Natural killer cell (primary cell): ENCODE measurements at regions not wholly inside any gene's neighbourhood (a gene's known extent, or its start where the extent isn't known, plus 50 kb on each side); places are given as distances from the start of the nearest gene placed in this dataset.

ENCODE experiments used
- ATAC-seq, 3 donors: fragments of 150-1000 bp in 2 of 3; fragments of 200-7000 bp in 1 of 3; cut with Tn5 transposase; 1 replicate in 1 of 3; 2 replicates in 2 of 3; pipeline ENCODE4 v1.10.0; 2021; ENCODE audit warnings: mild to moderate bottlenecking in 2 of 3, moderate library complexity in 2 of 3
- DNase-seq, 2 donors: peaks; one replicate each; pipeline versions ENCODE4 v3.0.0 to v3.0.0-alpha.2; 2013 to 2021; ENCODE audit warnings: mixed read lengths in 1 of 2
- H3K27ac ChIP-seq: one replicate; pipeline ENCODE4 v1.5.1; 2013; ENCODE audit warnings: mild to moderate bottlenecking, low read length
- H3K27me3 ChIP-seq: one replicate; pipeline ENCODE4 v1.6.1; 2013; ENCODE audit warnings: low read length; ENCODE audit not compliant: control insufficient read depth, insufficient read depth
- H3K36me3 ChIP-seq: one replicate; pipeline ENCODE4 v1.6.1; 2013; ENCODE audit warnings: low read length; ENCODE audit not compliant: control insufficient read depth, insufficient read depth
- H3K4me1 ChIP-seq: one replicate; pipeline ENCODE4 v1.6.1; 2013; ENCODE audit warnings: low read length; ENCODE audit not compliant: control insufficient read depth, insufficient read depth
- H3K4me3 ChIP-seq: one replicate; pipeline ENCODE4 v1.5.1; 2013; ENCODE audit warnings: low read length
- H3K9me3 ChIP-seq: one replicate; pipeline ENCODE4 v1.6.1; 2013; ENCODE audit warnings: low read length; ENCODE audit not compliant: control insufficient read depth, insufficient read depth
- H3K27ac Mint-ChIP-seq, 2 donors: one replicate each; pipeline ENCODE4 v1.8.0; 2022; ENCODE audit warnings: mild to moderate bottlenecking in 2 of 2, mixed read lengths in 2 of 2, moderate library complexity in 1 of 2
- H3K27me3 Mint-ChIP-seq, 2 donors: one replicate each; pipeline ENCODE4 v1.8.0; 2022; ENCODE audit warnings: low read depth in 2 of 2, mixed read lengths in 2 of 2
- H3K36me3 Mint-ChIP-seq: one replicate; pipeline ENCODE4 v1.8.0; 2022; ENCODE audit warnings: mixed read lengths
- H3K4me1 Mint-ChIP-seq, 2 donors: one replicate each; pipeline ENCODE4 v1.8.0; 2022; ENCODE audit warnings: mixed read lengths in 2 of 2
- H3K4me3 Mint-ChIP-seq: one replicate; pipeline ENCODE4 v1.8.0; 2022; ENCODE audit warnings: mild to moderate bottlenecking, moderate library complexity, mixed read lengths
- H3K9me3 Mint-ChIP-seq, 2 donors: one replicate each; pipeline ENCODE4 v1.8.0; 2022; ENCODE audit warnings: mixed read lengths in 2 of 2
- WGBS: methylation state at CpG from one replicate; pipeline ENCODE4 v1.1.7; 2013; ENCODE audit warnings: missing lambda C conversion rate; ENCODE audit not compliant: insufficient coverage; 5-methylcytosine and 5-hydroxymethylcytosine counted together
- intact Hi-C: fragments of 100-400 bp; cut with micrococcal nuclease; formaldehyde crosslinking; loops from one replicate; pipeline ENCODE4 v1.14.2; 2022
- TF ChIP-seq, protein P1 (sequence below): fragments of 200-600 bp; IDR thresholded peaks from one replicate; pipeline ENCODE4 v1.8.0; 2022; ENCODE audit warnings: antibody characterized with exemption

DNA sequence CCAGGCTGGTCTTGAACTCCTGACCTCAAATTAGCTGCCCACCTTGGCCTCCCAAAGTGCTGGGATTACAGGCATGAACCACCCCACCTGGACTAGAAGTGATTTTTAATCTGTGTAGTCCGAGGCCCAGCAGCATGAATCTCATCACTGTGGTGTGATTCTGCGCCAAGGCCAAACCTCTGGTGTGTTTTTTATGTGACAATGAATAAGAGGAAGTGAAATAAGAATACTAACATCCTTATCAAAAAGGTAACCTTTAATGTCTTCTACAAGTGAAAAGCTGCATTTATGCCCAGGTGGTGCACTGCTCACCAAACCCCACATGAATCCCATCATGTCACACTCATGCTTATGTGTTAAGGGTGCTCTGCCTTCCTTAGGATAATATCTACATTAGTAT lies 77.1 kb upstream of the OR9Q1 start:
- Histone ChIP-seq H3K27me3 (no peaks in the 10 kb centered on the region), H3K36me3 (no peaks in the 10 kb centered on the region), H3K4me3 (no peak overlapping the region), H3K4me1 (no peaks in the 10 kb centered on the region), H3K27ac (no peak overlapping the region), H3K9me3 (no peaks in the 10 kb centered on the region)
- no peak overlapping the region for H3K4me3 Mint-ChIP-seq
- no peak overlapping the region for H3K27ac Mint-ChIP-seq
- intact Hi-C loops: no loop called here
- H3K4me1 Mint-ChIP-seq: no peaks in the 10 kb centered on the region
- TF ChIP-seq, protein P1, sequence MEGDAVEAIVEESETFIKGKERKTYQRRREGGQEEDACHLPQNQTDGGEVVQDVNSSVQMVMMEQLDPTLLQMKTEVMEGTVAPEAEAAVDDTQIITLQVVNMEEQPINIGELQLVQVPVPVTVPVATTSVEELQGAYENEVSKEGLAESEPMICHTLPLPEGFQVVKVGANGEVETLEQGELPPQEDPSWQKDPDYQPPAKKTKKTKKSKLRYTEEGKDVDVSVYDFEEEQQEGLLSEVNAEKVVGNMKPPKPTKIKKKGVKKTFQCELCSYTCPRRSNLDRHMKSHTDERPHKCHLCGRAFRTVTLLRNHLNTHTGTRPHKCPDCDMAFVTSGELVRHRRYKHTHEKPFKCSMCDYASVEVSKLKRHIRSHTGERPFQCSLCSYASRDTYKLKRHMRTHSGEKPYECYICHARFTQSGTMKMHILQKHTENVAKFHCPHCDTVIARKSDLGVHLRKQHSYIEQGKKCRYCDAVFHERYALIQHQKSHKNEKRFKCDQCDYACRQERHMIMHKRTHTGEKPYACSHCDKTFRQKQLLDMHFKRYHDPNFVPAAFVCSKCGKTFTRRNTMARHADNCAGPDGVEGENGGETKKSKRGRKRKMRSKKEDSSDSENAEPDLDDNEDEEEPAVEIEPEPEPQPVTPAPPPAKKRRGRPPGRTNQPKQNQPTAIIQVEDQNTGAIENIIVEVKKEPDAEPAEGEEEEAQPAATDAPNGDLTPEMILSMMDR: no peak
- H3K27me3 Mint-ChIP-seq: no peaks in the 10 kb centered on the region
- peaks cover 0 to 3% of the 10 kb centered on the region in 2 donors for H3K9me3 Mint-ChIP-seq
- no peak for ATAC-seq
- no peaks in the 10 kb centered on the region for H3K36me3 Mint-ChIP-seq
- no CpG with 5 or more reads among the region's 2 CpGs for WGBS
- no peak for DNase-seq

DNA sequence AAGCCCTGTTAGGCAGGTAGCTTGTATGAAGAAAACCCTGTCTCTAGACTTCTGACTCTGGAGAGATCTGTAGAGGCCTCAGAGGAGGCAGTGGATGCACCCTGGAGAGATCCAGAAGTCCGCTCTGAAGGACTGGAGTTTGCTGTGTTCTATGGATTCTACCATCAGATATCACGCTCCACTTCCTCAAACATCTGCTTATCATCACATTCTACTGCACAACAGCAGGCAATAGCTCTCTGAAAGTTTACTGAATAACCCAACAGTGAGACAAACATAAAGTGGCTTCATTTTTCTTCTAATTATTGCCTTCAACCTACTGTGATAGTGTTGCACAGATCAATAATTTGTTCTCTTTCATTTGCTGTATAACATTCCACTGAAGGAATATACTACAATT lies 59.0 kb upstream of the OR9Q1 start:
- intact Hi-C loops: no loop called here
- Mint-ChIP-seq H3K36me3 (no peaks in the 10 kb centered on the region), H3K4me1 (no peaks in the 10 kb centered on the region), H3K4me3 (no peak overlapping the region), H3K9me3 (no peaks in the 10 kb centered on the region), H3K27ac (no peak overlapping the region), H3K27me3 (peaks cover 0 to 7% of the 10 kb centered on the region in 2 donors)
- no peak for ATAC-seq
- Histone ChIP-seq H3K4me1 (no peaks in the 10 kb centered on the region), H3K27me3 (no peaks in the 10 kb centered on the region), H3K9me3 (no peaks in the 10 kb centered on the region), H3K36me3 (no peaks in the 10 kb centered on the region), H3K27ac (no peak overlapping the region), H3K4me3 (no peak overlapping the region)
- 80% methylated on average over 2 of the region's 2 CpGs for WGBS
- no peak for DNase-seq
- TF ChIP-seq, protein P1: no peak

DNA sequence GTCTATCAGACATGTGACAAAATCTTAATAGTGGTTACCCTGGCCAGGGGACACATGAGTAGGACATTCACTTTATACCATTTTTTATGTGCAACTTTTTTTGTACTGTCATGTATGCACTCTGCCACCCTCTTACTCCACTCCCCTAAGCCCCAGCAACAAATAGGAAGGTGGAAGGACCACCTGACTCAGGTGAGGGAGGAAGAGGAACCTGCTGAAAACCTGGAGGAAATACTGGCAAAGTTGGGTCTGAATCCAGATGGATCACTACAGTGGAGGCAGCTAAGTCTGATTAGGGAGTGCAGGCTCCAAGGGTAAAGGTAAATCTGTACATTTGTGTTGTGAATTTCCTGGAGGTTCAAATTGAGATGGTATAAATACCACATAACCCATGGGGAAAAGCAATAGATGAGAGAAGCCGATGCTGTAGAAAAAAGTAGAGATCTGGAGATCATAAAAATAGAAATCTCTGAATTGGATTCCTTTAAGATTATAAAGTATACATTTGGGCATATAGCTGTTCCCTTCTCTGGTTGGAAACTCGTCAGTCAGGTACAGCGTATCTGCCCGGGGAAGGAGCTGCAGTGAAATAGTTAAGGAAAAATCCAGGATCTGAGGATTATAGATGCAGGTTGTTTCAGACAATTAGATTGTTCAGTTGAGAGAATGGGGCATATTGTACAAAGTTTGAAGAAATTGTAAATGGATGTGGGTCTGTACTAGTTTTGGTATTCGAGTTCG lies 52.2 kb upstream of the OR9Q1 start:
- H3K27ac Mint-ChIP-seq: no peak overlapping the region
- H3K4me3 Mint-ChIP-seq: no peak overlapping the region
- 90% methylated on average over 6 of the region's 6 CpGs for WGBS
- DNase-seq (no peak), ATAC-seq (no peak)
- no peaks in the 10 kb centered on the region for H3K4me1 Mint-ChIP-seq
- Histone ChIP-seq H3K4me1 (no peaks in the 10 kb centered on the region), H3K36me3 (no peaks in the 10 kb centered on the region), H3K4me3 (no peak overlapping the region), H3K27ac (no peak overlapping the region), H3K27me3 (no peaks in the 10 kb centered on the region), H3K9me3 (no peaks in the 10 kb centered on the region)
- no peaks in the 10 kb centered on the region for H3K36me3 Mint-ChIP-seq
- peaks cover 0 to 7% of the 10 kb centered on the region in 2 donors for H3K27me3 Mint-ChIP-seq
- intact Hi-C loops: no loop called here
- TF ChIP-seq, protein P1: no peak
- no peaks in the 10 kb centered on the region for H3K9me3 Mint-ChIP-seq

DNA sequence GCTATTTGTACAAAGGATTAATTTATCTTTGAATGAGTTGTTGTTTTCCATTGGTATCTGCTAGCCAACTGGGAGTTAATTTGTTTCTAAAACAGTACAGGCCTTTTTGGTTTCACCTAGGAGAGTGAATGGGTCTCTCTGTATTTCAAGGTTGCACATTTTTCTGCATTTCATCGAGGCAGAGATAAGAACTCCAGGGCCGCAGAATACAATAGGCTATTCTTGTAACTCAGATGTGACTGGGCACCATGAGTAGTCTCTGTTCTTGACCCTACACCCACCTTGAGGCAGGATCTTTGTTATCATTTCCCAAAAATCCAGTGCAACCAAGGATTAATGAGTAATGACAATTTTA lies 51.7 kb upstream of the OR9Q1 start:
- H3K27ac ChIP-seq: no peak overlapping the region
- no peak overlapping the region for H3K27ac Mint-ChIP-seq
- peaks cover 0 to 7% of the 10 kb centered on the region in 2 donors for H3K27me3 Mint-ChIP-seq
- no peak overlapping the region for H3K4me3 Mint-ChIP-seq
- TF ChIP-seq, protein P1: no peak
- no peaks in the 10 kb centered on the region for H3K36me3 Mint-ChIP-seq
- WGBS: 51% methylated on average over 2 of the region's 2 CpGs
- no peak overlapping the region for H3K4me3 ChIP-seq
- intact Hi-C loops: no loop called here
- H3K27me3 ChIP-seq: no peaks in the 10 kb centered on the region
- ATAC-seq (no peak), DNase-seq (no peak)
- H3K4me1 ChIP-seq: no peaks in the 10 kb centered on the region
- H3K36me3 ChIP-seq: no peaks in the 10 kb centered on the region
- H3K9me3 Mint-ChIP-seq: no peaks in the 10 kb centered on the region
- H3K4me1 Mint-ChIP-seq: no peaks in the 10 kb centered on the region
- no peaks in the 10 kb centered on the region for H3K9me3 ChIP-seq
